ENCODE measurements at regions not wholly inside any gene's neighbourhood (a gene's known extent, or its start where the extent isn't known, plus 50 kb on each side); places are given as distances from the start of the nearest gene placed in this dataset.

GRCh38 chr9:13505797-13506196 lies 226.3 kb upstream of the MPDZ start:
- no peaks in the 10 kb centered on the region for H3K9me3 Mint-ChIP-seq
- H3K9me3 ChIP-seq (ENCODE audit: low read depth) = no peaks in the 10 kb centered on the region
- no peak overlapping the region for H2AFZ ChIP-seq (replicated peaks)
- TF ChIP-seq EZH2phosphoT487 (IDR thresholded peaks at IDR 0.05) (no peak), EZH2 (IDR thresholded peaks at IDR 0.05) (no peak), CTCF (IDR thresholded peaks at IDR 0.05) (no peak)
- no peaks in the 10 kb centered on the region for H3K36me3 Mint-ChIP-seq
- H3K4me3 Mint-ChIP-seq = no peak overlapping the region
- H3K27ac ChIP-seq = no peak overlapping the region
- no peaks in the 10 kb centered on the region for H3K79me2 ChIP-seq (ENCODE audit: low read depth)
- peaks cover 8% of the 10 kb centered on the region for H3K4me1 ChIP-seq
- DNase-seq (ENCODE audit: low spot score) = no peak
- no peak overlapping the region for H3K4me2 ChIP-seq
- H3K4me1 Mint-ChIP-seq = no peaks in the 10 kb centered on the region
- no peak overlapping the region for H3K9ac ChIP-seq
- H3K27me3 Mint-ChIP-seq (ENCODE audit: insufficient read depth, low read depth) = no peaks in the 10 kb centered on the region
- no peaks in the 10 kb centered on the region for H4K20me1 ChIP-seq (ENCODE audit: low read depth)
- no peaks in the 10 kb centered on the region for H3K27me3 ChIP-seq
- H3K4me3 ChIP-seq = no peak overlapping the region
- no peak overlapping the region for H3K27ac Mint-ChIP-seq
- H3F3A ChIP-seq (ENCODE audit: low read depth) = no peaks in the 10 kb centered on the region
- no peaks in the 10 kb centered on the region for H3K36me3 ChIP-seq

GRCh38 chr9:13503599-13503998 lies 224.1 kb upstream of the MPDZ start:
- DNase-seq (ENCODE audit: low spot score) = no peak
- Histone ChIP-seq H3K27me3 (no peaks in the 10 kb centered on the region), H3K36me3 (no peaks in the 10 kb centered on the region), H4K20me1 (ENCODE audit: low read depth) (no peaks in the 10 kb centered on the region), H2AFZ (replicated peaks) (no peak overlapping the region), H3K79me2 (ENCODE audit: low read depth) (no peaks in the 10 kb centered on the region), H3K9me3 (ENCODE audit: low read depth) (no peaks in the 10 kb centered on the region), H3F3A (ENCODE audit: low read depth) (no peaks in the 10 kb centered on the region), H3K4me2 (no peak overlapping the region), H3K27ac (no peak overlapping the region), H3K4me3 (no peak overlapping the region), H3K4me1 (peaks cover 8% of the 10 kb centered on the region), H3K9ac (no peak overlapping the region)
- TF ChIP-seq EZH2 (IDR thresholded peaks at IDR 0.05) (no peak), CTCF (IDR thresholded peaks at IDR 0.05) (no peak), EZH2phosphoT487 (IDR thresholded peaks at IDR 0.05) (no peak)
- Mint-ChIP-seq H3K4me1 (no peaks in the 10 kb centered on the region), H3K27me3 (ENCODE audit: insufficient read depth, low read depth) (no peaks in the 10 kb centered on the region), H3K36me3 (no peaks in the 10 kb centered on the region), H3K27ac (no peak overlapping the region), H3K9me3 (no peaks in the 10 kb centered on the region), H3K4me3 (no peak overlapping the region)

- no peak overlapping the region for H3K9ac ChIP-seq
- no peaks in the 10 kb centered on the region for H3K27me3 ChIP-seq
- no peaks in the 10 kb centered on the region for H4K20me1 ChIP-seq (ENCODE audit: low read depth)
- no peak for TF ChIP-seq CTCF (IDR thresholded peaks at IDR 0.05)
- no peak for TF ChIP-seq EZH2phosphoT487 (IDR thresholded peaks at IDR 0.05)
- TF ChIP-seq EZH2 (IDR thresholded peaks at IDR 0.05) = no peak
- DNase-seq (ENCODE audit: low spot score) = no peak
- H3K79me2 ChIP-seq (ENCODE audit: low read depth) = no peaks in the 10 kb centered on the region
- Mint-ChIP-seq H3K27me3 (ENCODE audit: insufficient read depth, low read depth) (no peaks in the 10 kb centered on the region), H3K27ac (no peak overlapping the region), H3K36me3 (no peaks in the 10 kb centered on the region), H3K9me3 (no peaks in the 10 kb centered on the region), H3K4me1 (no peaks in the 10 kb centered on the region), H3K4me3 (no peak overlapping the region)
- H3K4me3 ChIP-seq = no peak overlapping the region
- H2AFZ ChIP-seq (replicated peaks) = peak overlapping the region; percentile 5
- no peaks in the 10 kb centered on the region for H3K36me3 ChIP-seq
- H3K9me3 ChIP-seq (ENCODE audit: low read depth) = no peaks in the 10 kb centered on the region
- H3K4me2 ChIP-seq = no peak overlapping the region
- H3K4me1 ChIP-seq = no peaks in the 10 kb centered on the region
- H3K27ac ChIP-seq = no peak overlapping the region
- no peaks in the 10 kb centered on the region for H3F3A ChIP-seq (ENCODE audit: low read depth)
Observed at GRCh38 chr9:13502484-13502883, 223.0 kb upstream of the MPDZ start.

GRCh38 chr9:13501018-13501417 lies 221.5 kb upstream of the MPDZ start:
- no peaks in the 10 kb centered on the region for H3K9me3 Mint-ChIP-seq
- Histone ChIP-seq H3K79me2 (ENCODE audit: low read depth) (no peaks in the 10 kb centered on the region), H3K4me2 (no peak overlapping the region), H2AFZ (replicated peaks) (no peak overlapping the region), H3F3A (ENCODE audit: low read depth) (no peaks in the 10 kb centered on the region), H3K27me3 (no peaks in the 10 kb centered on the region), H3K9me3 (ENCODE audit: low read depth) (no peaks in the 10 kb centered on the region), H3K27ac (no peak overlapping the region), H3K9ac (no peak overlapping the region), H3K4me1 (no peaks in the 10 kb centered on the region), H3K4me3 (no peak overlapping the region), H4K20me1 (ENCODE audit: low read depth) (no peaks in the 10 kb centered on the region), H3K36me3 (no peaks in the 10 kb centered on the region)
- no peaks in the 10 kb centered on the region for H3K4me1 Mint-ChIP-seq
- DNase-seq (ENCODE audit: low spot score) = no peak
- no peaks in the 10 kb centered on the region for H3K27me3 Mint-ChIP-seq (ENCODE audit: insufficient read depth, low read depth)
- TF ChIP-seq EZH2phosphoT487 (IDR thresholded peaks at IDR 0.05) = no peak
- no peak for TF ChIP-seq EZH2 (IDR thresholded peaks at IDR 0.05)
- TF ChIP-seq CTCF (IDR thresholded peaks at IDR 0.05) = no peak
- no peak overlapping the region for H3K4me3 Mint-ChIP-seq
- H3K36me3 Mint-ChIP-seq = no peaks in the 10 kb centered on the region
- H3K27ac Mint-ChIP-seq = no peak overlapping the region
